ENCODE measurements at regions not wholly inside any gene's neighbourhood (a gene's known extent, or its start where the extent isn't known, plus 50 kb on each side); places are given as distances from the start of the nearest gene placed in this dataset.

- TF ChIP-seq CTCF (IDR thresholded peaks at IDR 0.05; ENCODE audit: low read length): no peak
- TF ChIP-seq EZH2 (optimal IDR thresholded peaks at IDR 0.05; ENCODE audit: low read depth, low read length): no peak
- TF ChIP-seq EZH2phosphoT487 (IDR thresholded peaks at IDR 0.05; ENCODE audit: low read length): no peak
Observed at GRCh38 chr6:15027472-15027871, 218.4 kb upstream of the JARID2 start.

Data from MM.1S (cell line).